ENCODE measurements at regions not wholly inside any gene's neighbourhood (a gene's known extent, or its start where the extent isn't known, plus 50 kb on each side); places are given as distances from the start of the nearest gene placed in this dataset.

DNA sequence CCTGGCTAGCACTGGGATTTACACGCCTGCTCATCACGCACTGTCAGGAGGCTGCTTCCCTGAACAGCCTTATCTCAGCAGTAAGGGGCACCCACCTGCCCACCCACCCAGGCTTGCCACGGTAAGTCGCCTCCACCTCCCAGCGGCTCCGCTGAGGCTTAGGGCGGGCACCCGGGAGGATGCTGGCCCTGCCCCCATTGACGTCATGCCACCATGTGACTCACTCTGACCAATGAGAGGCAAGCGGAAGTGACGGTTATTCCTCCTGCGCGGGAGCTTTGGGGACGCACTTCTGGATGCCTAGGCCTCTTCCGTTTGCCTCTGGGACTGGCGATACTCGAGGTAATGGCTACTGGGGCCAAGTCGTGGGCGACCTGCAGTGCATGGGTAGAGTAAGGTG is 256.8 kb downstream of the QKI start:
- Mint-ChIP-seq H3K4me3 (ENCODE audit: unreplicated experiment) (no peak overlapping the region), H3K27me3 (ENCODE audit: unreplicated experiment) (peaks cover 2% of the 10 kb centered on the region), H3K9me3 (ENCODE audit: unreplicated experiment) (peaks cover 1% of the 10 kb centered on the region), H3K4me1 (ENCODE audit: low read depth, unreplicated experiment) (peaks cover 18% of the 10 kb centered on the region), H3K27ac (ENCODE audit: unreplicated experiment) (no peak overlapping the region), H3K36me3 (ENCODE audit: unreplicated experiment) (no peaks in the 10 kb centered on the region)
- DNase-seq = no peak
- TF ChIP-seq CTCF (IDR thresholded peaks at IDR 0.05; ENCODE audit: partially characterized antibody, unreplicated experiment) = no peak

- Mint-ChIP-seq H3K4me3 (ENCODE audit: unreplicated experiment) (no peak overlapping the region), H3K36me3 (ENCODE audit: unreplicated experiment) (no peaks in the 10 kb centered on the region), H3K9me3 (ENCODE audit: unreplicated experiment) (peaks cover 1% of the 10 kb centered on the region), H3K27me3 (ENCODE audit: unreplicated experiment) (peaks cover 2% of the 10 kb centered on the region), H3K4me1 (ENCODE audit: low read depth, unreplicated experiment) (peaks cover 18% of the 10 kb centered on the region), H3K27ac (ENCODE audit: unreplicated experiment) (no peak overlapping the region)
- no peak for TF ChIP-seq CTCF (IDR thresholded peaks at IDR 0.05; ENCODE audit: partially characterized antibody, unreplicated experiment)
- DNase-seq = no peak
Observed at GRCh38 chr6:163670336-163670735, 255.8 kb downstream of the QKI start.

DNA sequence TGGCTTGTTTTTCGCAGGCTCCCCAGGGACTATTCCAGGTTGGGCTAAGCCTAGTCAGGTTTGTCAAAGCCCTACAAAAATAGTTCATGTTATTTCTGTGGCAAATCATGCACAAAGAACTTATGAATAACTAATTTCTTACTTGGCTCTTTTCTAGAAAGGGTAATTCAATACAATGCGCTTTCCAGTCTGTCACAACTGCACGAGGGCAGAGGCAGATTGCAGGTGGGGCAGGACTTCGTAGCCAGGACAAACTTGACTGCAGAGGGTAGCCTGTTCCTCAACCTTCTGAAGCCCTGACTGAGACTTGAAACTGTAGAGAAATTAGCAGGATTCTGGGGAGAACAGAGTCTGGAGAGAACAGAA is 253.5 kb downstream of the QKI start:
- peaks cover 1% of the 10 kb centered on the region for H3K9me3 Mint-ChIP-seq (ENCODE audit: unreplicated experiment)
- H3K4me1 Mint-ChIP-seq (ENCODE audit: low read depth, unreplicated experiment) = peaks cover 18% of the 10 kb centered on the region
- peaks cover 2% of the 10 kb centered on the region for H3K27me3 Mint-ChIP-seq (ENCODE audit: unreplicated experiment)
- TF ChIP-seq CTCF (IDR thresholded peaks at IDR 0.05; ENCODE audit: partially characterized antibody, unreplicated experiment) = no peak
- peak overlapping the region; percentile 46 for H3K4me3 Mint-ChIP-seq (ENCODE audit: unreplicated experiment)
- no peak for DNase-seq
- H3K27ac Mint-ChIP-seq (ENCODE audit: unreplicated experiment) = no peak overlapping the region
- H3K36me3 Mint-ChIP-seq (ENCODE audit: unreplicated experiment) = no peaks in the 10 kb centered on the region

GRCh38 chr6:163667372-163668060 is 253.0 kb downstream of the QKI start:
- no peak for DNase-seq
- Mint-ChIP-seq H3K36me3 (ENCODE audit: unreplicated experiment) (no peaks in the 10 kb centered on the region), H3K27me3 (ENCODE audit: unreplicated experiment) (peaks cover 2% of the 10 kb centered on the region), H3K9me3 (ENCODE audit: unreplicated experiment) (peaks cover 1% of the 10 kb centered on the region), H3K4me1 (ENCODE audit: low read depth, unreplicated experiment) (peaks cover 18% of the 10 kb centered on the region), H3K4me3 (ENCODE audit: unreplicated experiment) (no peak overlapping the region), H3K27ac (ENCODE audit: unreplicated experiment) (no peak overlapping the region)
- no peak for TF ChIP-seq CTCF (IDR thresholded peaks at IDR 0.05; ENCODE audit: partially characterized antibody, unreplicated experiment)

DNA sequence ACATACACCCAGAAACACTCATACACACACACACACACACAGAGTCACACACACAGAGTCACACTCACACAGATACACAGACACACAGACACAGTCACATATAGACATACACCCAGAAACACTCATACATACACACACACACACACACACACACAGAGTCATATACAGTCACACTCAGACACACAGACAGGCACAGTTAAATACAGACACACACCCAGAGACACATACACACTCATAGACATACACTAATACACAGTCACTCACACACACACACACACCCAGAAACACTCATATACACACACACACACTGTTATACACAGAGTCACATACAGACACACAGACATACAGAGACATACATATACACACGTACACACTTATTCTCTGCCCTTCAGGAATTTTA is 250.9 kb downstream of the QKI start:
- no peak for DNase-seq
- Mint-ChIP-seq H3K4me1 (ENCODE audit: low read depth, unreplicated experiment) (peaks cover 19% of the 10 kb centered on the region), H3K9me3 (ENCODE audit: unreplicated experiment) (peaks cover 1% of the 10 kb centered on the region), H3K27ac (ENCODE audit: unreplicated experiment) (no peak overlapping the region), H3K4me3 (ENCODE audit: unreplicated experiment) (no peak overlapping the region), H3K27me3 (ENCODE audit: unreplicated experiment) (peaks cover 2% of the 10 kb centered on the region), H3K36me3 (ENCODE audit: unreplicated experiment) (no peaks in the 10 kb centered on the region)
- no peak for TF ChIP-seq CTCF (IDR thresholded peaks at IDR 0.05; ENCODE audit: partially characterized antibody, unreplicated experiment)
